Transverse colon (tissue), 4 donors: ENCODE measurements at regions not wholly inside any gene's neighbourhood (a gene's known extent, or its start where the extent isn't known, plus 50 kb on each side); places are given as distances from the start of the nearest gene placed in this dataset.

Source experiments
- DNase-seq: peaks from one replicate; pipeline ENCODE4 v3.0.0-alpha.2; 2019
- H3K27ac ChIP-seq, 4 donors: fragments of 200-600 bp; sonication (generic); 2 replicates each; pipeline ENCODE4 v1.5.1; 2016 to 2018; ENCODE audit warnings: inconsistent platforms in 4 of 4
- H3K27me3 ChIP-seq: fragments of 200-600 bp; sonication (generic); 2 replicates; pipeline ENCODE4 v1.5.1; 2017; ENCODE audit warnings: inconsistent platforms
- H3K36me3 ChIP-seq, 4 donors: fragments of 200-600 bp; sonication (generic); 2 replicates each; pipeline ENCODE4 v1.5.1; 2017 to 2019; ENCODE audit warnings: inconsistent platforms in 4 of 4
- H3K4me1 ChIP-seq, 4 donors: fragments of 200-600 bp; sonication (generic); 2 replicates each; pipeline ENCODE4 v1.5.1; 2017 to 2020; ENCODE audit warnings: inconsistent platforms in 4 of 4
- H3K4me3 ChIP-seq, 4 donors: fragments of 200-600 bp; sonication (generic); 1 replicate in 1 of 4; 2 replicates in 3 of 4; pipeline versions ENCODE4 v1.5.1 to v1.6.1; 2017 to 2019; ENCODE audit warnings: inconsistent platforms in 4 of 4
- H3K9me3 ChIP-seq, 2 donors: fragments of 200-600 bp; sonication (generic); 2 replicates each; pipeline ENCODE4 v1.5.1; 2017 to 2019; ENCODE audit warnings: inconsistent platforms in 2 of 2
- EP300 ChIP-seq: sonication (generic); formaldehyde crosslinking; IDR thresholded peaks from one replicate; pipeline ENCODE4 v1.6.1; 2017; ENCODE audit warnings: antibody characterized with exemption, low read depth
- POLR2A ChIP-seq: fragments of 450-650 bp; IDR thresholded peaks from one replicate; pipeline ENCODE4 v1.6.1; 2016; ENCODE audit warnings: antibody characterized with exemption, mild to moderate bottlenecking, moderate library complexity
- POLR2AphosphoS5 ChIP-seq, 3 donors: sonication (generic); formaldehyde crosslinking; IDR thresholded peaks; one replicate each; pipeline ENCODE4 v1.6.1; 2016; ENCODE audit warnings: antibody characterized with exemption in 3 of 3
- WGBS, 2 donors: methylation state at CpG; one replicate each; pipeline ENCODE4 v1.1.5; 2018; ENCODE audit warnings: low coverage in 1 of 2; 5-methylcytosine and 5-hydroxymethylcytosine counted together
- in situ Hi-C, 4 donors: fragments of 200-750 bp; cut with MboI; loops; one replicate each; pipeline versions ENCODE4 v1.15.0 to v1.15.1; 2017; ENCODE audit warnings: low sequenced_read_pairs in 3 of 4, low pct_ligation_motif_present in 1 of 4, low pct_unique_long_range_greater_than_20kb in 1 of 4
- intact Hi-C: fragments of 100-400 bp; cut with DNase I; formaldehyde crosslinking; loops from one replicate; pipeline ENCODE4 v1.15.1; 2023; ENCODE audit warnings: low total_unique reads
- TF ChIP-seq, protein P1 (sequence below), 5 experiments: fragments of 200-600 bp in 3 of 5; fragments of 450-650 bp in 2 of 5; sonication (generic) in 3 of 5; IDR thresholded peaks; 1 replicate in 2 of 5; 2 replicates in 3 of 5; pipeline ENCODE4 v1.5.1; 2016 to 2017; ENCODE audit warnings: antibody characterized with exemption in 5 of 5, inconsistent platforms in 3 of 5, mild to moderate bottlenecking in 2 of 5, moderate library complexity in 1 of 5

DNA sequence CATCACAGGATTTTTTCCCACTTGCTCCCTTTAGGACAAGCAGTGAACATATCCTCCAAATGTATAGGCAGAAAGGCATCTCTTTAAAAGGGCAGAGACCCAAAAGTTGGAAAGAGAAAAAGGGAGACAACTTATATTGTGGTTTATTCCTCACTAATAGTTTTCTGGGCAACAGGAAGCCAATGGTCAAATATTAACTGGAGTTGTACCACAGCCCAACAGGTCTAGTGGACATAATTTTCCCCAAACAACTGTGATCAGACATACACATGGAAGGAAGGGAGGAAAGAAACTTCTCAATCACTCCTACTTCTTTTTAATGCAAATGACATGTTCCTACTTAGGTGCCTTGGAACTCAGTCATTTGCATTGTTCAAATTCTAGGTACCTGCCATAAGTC lies 78.4 kb downstream of the SOX9 start:
- no peak for DNase-seq
- intact Hi-C loops (no loop called here), in situ Hi-C loops (no loop called here)
- no peak for TF ChIP-seq POLR2A
- TF ChIP-seq, protein P1, sequence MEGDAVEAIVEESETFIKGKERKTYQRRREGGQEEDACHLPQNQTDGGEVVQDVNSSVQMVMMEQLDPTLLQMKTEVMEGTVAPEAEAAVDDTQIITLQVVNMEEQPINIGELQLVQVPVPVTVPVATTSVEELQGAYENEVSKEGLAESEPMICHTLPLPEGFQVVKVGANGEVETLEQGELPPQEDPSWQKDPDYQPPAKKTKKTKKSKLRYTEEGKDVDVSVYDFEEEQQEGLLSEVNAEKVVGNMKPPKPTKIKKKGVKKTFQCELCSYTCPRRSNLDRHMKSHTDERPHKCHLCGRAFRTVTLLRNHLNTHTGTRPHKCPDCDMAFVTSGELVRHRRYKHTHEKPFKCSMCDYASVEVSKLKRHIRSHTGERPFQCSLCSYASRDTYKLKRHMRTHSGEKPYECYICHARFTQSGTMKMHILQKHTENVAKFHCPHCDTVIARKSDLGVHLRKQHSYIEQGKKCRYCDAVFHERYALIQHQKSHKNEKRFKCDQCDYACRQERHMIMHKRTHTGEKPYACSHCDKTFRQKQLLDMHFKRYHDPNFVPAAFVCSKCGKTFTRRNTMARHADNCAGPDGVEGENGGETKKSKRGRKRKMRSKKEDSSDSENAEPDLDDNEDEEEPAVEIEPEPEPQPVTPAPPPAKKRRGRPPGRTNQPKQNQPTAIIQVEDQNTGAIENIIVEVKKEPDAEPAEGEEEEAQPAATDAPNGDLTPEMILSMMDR (IDR thresholded peaks at IDR 0.05): no peak
- TF ChIP-seq POLR2AphosphoS5 (IDR thresholded peaks at IDR 0.05): no peak
- no peak for TF ChIP-seq EP300
- peaks cover 0 to 5% of the 10 kb centered on the region in 2 donors for H3K9me3 ChIP-seq
- H3K36me3 ChIP-seq: no peaks in the 10 kb centered on the region
- no peaks in the 10 kb centered on the region for H3K4me1 ChIP-seq
- H3K27me3 ChIP-seq: no peaks in the 10 kb centered on the region
- H3K4me3 ChIP-seq: no peak overlapping the region
- no peak overlapping the region for H3K27ac ChIP-seq

- no peaks in the 10 kb centered on the region for H3K36me3 ChIP-seq
- DNase-seq: no peak
- no peaks in the 10 kb centered on the region for H3K27me3 ChIP-seq
- H3K4me1 ChIP-seq: no peaks in the 10 kb centered on the region
- no peak overlapping the region for H3K27ac ChIP-seq
- no peak overlapping the region for H3K4me3 ChIP-seq
- 56 to 57% methylated on average over 2 to 10 of the region's 10 CpGs for WGBS, 2 donors
- intact Hi-C loops: no loop called here
- TF ChIP-seq POLR2AphosphoS5 (IDR thresholded peaks at IDR 0.05) (no peak), EP300 (no peak), POLR2A (no peak)
- TF ChIP-seq, protein P1 (IDR thresholded peaks at IDR 0.05): no peak
- H3K9me3 ChIP-seq: peaks cover 0 to 4% of the 10 kb centered on the region in 2 donors
- in situ Hi-C loops: no loop called here
Measured at GRCh38 chr17:72204742-72205141, 83.9 kb downstream of the SOX9 start.

- in situ Hi-C loops (no loop called here), intact Hi-C loops (no loop called here)
- TF ChIP-seq, protein P1 (IDR thresholded peaks at IDR 0.05): no peak
- TF ChIP-seq POLR2AphosphoS5 (IDR thresholded peaks at IDR 0.05): no peak
- TF ChIP-seq EP300: no peak
- no peak for TF ChIP-seq POLR2A
Measured at GRCh38 chr17:72205357-72205756, 84.5 kb downstream of the SOX9 start.

GRCh38 chr17:72205822-72206221 lies 85.0 kb downstream of the SOX9 start:
- intact Hi-C loops (no loop called here), in situ Hi-C loops (no loop called here)
- Histone ChIP-seq H3K27me3 (no peaks in the 10 kb centered on the region), H3K4me3 (no peak overlapping the region), H3K9me3 (no peaks in the 10 kb centered on the region), H3K4me1 (no peaks in the 10 kb centered on the region), H3K36me3 (no peaks in the 10 kb centered on the region), H3K27ac (no peak overlapping the region)
- TF ChIP-seq EP300 (no peak), POLR2AphosphoS5 (IDR thresholded peaks at IDR 0.05) (no peak), POLR2A (no peak)
- TF ChIP-seq, protein P1 (IDR thresholded peaks at IDR 0.05): no peak
- WGBS, 2 donors: 63 to 73% methylated on average over 3 of the region's 3 CpGs
- no peak for DNase-seq

More at GRCh38 chr17:72205357-72205756, 84.5 kb downstream of the SOX9 start:
- Histone ChIP-seq H3K4me3 (no peak overlapping the region), H3K9me3 (no peaks in the 10 kb centered on the region), H3K27me3 (no peaks in the 10 kb centered on the region), H3K27ac (no peak overlapping the region), H3K4me1 (no peaks in the 10 kb centered on the region), H3K36me3 (no peaks in the 10 kb centered on the region)
- WGBS, 2 donors: 56% methylated on average over 14 of the region's 14 CpGs; no CpG with 5 or more reads in 1 of the 2 donors
- DNase-seq: no peak
